ENCODE measurements at regions not wholly inside any gene's neighbourhood (a gene's known extent, or its start where the extent isn't known, plus 50 kb on each side); places are given as distances from the start of the nearest gene placed in this dataset.

DNA sequence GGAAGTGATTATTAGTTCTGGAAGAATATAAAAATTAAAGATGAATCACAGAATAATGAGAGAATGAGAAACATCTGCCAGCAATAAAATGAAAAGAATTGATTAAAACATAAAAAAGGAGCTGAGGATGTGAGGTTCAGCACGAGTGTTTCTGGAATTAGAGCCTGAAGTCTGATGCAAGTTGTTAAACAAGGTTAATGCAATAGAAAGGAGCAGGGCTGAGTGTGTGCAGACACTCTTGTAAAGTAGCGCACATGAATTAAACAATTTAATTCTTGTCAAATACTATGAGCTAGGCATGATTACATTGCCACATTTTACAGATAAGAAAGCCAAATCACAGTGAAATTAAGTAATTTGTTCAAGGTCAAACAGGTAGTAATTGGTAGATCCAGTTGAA lies 384.2 kb downstream of the TAF11L14 start:
- TF ChIP-seq, protein P1, sequence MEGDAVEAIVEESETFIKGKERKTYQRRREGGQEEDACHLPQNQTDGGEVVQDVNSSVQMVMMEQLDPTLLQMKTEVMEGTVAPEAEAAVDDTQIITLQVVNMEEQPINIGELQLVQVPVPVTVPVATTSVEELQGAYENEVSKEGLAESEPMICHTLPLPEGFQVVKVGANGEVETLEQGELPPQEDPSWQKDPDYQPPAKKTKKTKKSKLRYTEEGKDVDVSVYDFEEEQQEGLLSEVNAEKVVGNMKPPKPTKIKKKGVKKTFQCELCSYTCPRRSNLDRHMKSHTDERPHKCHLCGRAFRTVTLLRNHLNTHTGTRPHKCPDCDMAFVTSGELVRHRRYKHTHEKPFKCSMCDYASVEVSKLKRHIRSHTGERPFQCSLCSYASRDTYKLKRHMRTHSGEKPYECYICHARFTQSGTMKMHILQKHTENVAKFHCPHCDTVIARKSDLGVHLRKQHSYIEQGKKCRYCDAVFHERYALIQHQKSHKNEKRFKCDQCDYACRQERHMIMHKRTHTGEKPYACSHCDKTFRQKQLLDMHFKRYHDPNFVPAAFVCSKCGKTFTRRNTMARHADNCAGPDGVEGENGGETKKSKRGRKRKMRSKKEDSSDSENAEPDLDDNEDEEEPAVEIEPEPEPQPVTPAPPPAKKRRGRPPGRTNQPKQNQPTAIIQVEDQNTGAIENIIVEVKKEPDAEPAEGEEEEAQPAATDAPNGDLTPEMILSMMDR (IDR thresholded peaks at IDR 0.05; ENCODE audit: low read depth, low read length) = no peak
- Histone ChIP-seq H3K36me3 (no peaks in the 10 kb centered on the region), H3K4me3 (no peak overlapping the region), H3K27ac (no peak overlapping the region), H3K4me1 (ENCODE audit: low read depth) (no peaks in the 10 kb centered on the region), H3K27me3 (no peaks in the 10 kb centered on the region), H3K9me3 (ENCODE audit: low read depth) (no peaks in the 10 kb centered on the region)
- no peak for DNase-seq (ENCODE audit: low read depth in 1 of 2, low spot score in 1 of 2)

DNA sequence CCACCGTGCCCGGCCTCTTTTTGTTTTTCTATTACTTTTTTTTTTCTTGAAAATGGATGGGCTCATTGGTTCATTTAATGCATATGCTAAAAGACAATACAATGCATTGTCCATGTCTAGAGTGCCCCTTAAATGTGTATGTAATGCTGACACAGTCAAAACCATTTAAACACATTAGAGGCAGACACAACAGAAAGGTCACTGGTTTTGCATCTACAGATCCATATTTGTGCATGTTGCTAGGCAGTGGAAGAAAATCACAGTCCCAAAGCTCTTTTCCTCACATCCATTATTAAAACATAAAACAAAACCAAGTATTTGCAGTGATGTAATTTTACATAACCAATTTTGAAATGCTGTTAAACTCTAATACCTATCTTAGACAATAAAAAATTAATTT lies 389.0 kb downstream of the TAF11L14 start:
- no peaks in the 10 kb centered on the region for H3K9me3 ChIP-seq (ENCODE audit: low read depth)
- H3K4me3 ChIP-seq = no peak overlapping the region
- H3K36me3 ChIP-seq = no peaks in the 10 kb centered on the region
- no peak overlapping the region for H3K27ac ChIP-seq
- no peak for DNase-seq (ENCODE audit: low read depth in 1 of 2, low spot score in 1 of 2)
- no peaks in the 10 kb centered on the region for H3K4me1 ChIP-seq (ENCODE audit: low read depth)
- no peaks in the 10 kb centered on the region for H3K27me3 ChIP-seq
- TF ChIP-seq, protein P1 (IDR thresholded peaks at IDR 0.05; ENCODE audit: low read depth, low read length) = no peak

GRCh38 chr5:18023986-18024385 lies 389.7 kb downstream of the TAF11L14 start:
- no peaks in the 10 kb centered on the region for H3K4me1 ChIP-seq (ENCODE audit: low read depth)
- no peaks in the 10 kb centered on the region for H3K36me3 ChIP-seq
- TF ChIP-seq, protein P1 (IDR thresholded peaks at IDR 0.05; ENCODE audit: low read depth, low read length) = no peak
- DNase-seq (ENCODE audit: low read depth in 1 of 2, low spot score in 1 of 2) = no peak
- no peak overlapping the region for H3K27ac ChIP-seq
- H3K9me3 ChIP-seq (ENCODE audit: low read depth) = no peaks in the 10 kb centered on the region
- no peak overlapping the region for H3K4me3 ChIP-seq
- H3K27me3 ChIP-seq = no peaks in the 10 kb centered on the region

- DNase-seq (ENCODE audit: low read depth in 1 of 2, low spot score in 1 of 2) = no peak
Observed at GRCh38 chr5:18024542-18024941, 390.3 kb downstream of the TAF11L14 start.

GRCh38 chr5:18027241-18027867 lies 393.1 kb downstream of the TAF11L14 start:
- H3K4me1 ChIP-seq (ENCODE audit: low read depth) = no peaks in the 10 kb centered on the region
- H3K36me3 ChIP-seq = no peaks in the 10 kb centered on the region
- no peak for DNase-seq (ENCODE audit: low read depth in 1 of 2, low spot score in 1 of 2)
- no peaks in the 10 kb centered on the region for H3K9me3 ChIP-seq (ENCODE audit: low read depth)
- H3K27me3 ChIP-seq = no peaks in the 10 kb centered on the region
- H3K27ac ChIP-seq = no peak overlapping the region
- no peak overlapping the region for H3K4me3 ChIP-seq
- TF ChIP-seq, protein P1 (IDR thresholded peaks at IDR 0.05; ENCODE audit: low read depth, low read length) = no peak

More at GRCh38 chr5:18024542-18024941, 390.3 kb downstream of the TAF11L14 start:
- Histone ChIP-seq H3K4me3 (no peak overlapping the region), H3K27me3 (no peaks in the 10 kb centered on the region), H3K9me3 (ENCODE audit: low read depth) (no peaks in the 10 kb centered on the region), H3K4me1 (ENCODE audit: low read depth) (no peaks in the 10 kb centered on the region), H3K27ac (no peak overlapping the region), H3K36me3 (no peaks in the 10 kb centered on the region)
- TF ChIP-seq, protein P1 (IDR thresholded peaks at IDR 0.05; ENCODE audit: low read depth, low read length) = no peak

All from cardiac muscle cell (in vitro differentiated cells and primary cell).